ENCODE measurements at regions not wholly inside any gene's neighbourhood (a gene's known extent, or its start where the extent isn't known, plus 50 kb on each side); places are given as distances from the start of the nearest gene placed in this dataset.

- no peak for TF ChIP-seq CTCF (IDR thresholded peaks at IDR 0.05; ENCODE audit: poor library complexity, severe bottlenecking)
- no peak for TF ChIP-seq EZH2 (IDR thresholded peaks at IDR 0.05; ENCODE audit: borderline replicate concordance, insufficient read depth, low read length, poor library complexity, severe bottlenecking)
- TF ChIP-seq SMC3 (conservative IDR thresholded peaks at IDR 0.05; ENCODE audit: poor library complexity) = no peak
- no peak for TF ChIP-seq POLR2AphosphoS5 (IDR thresholded peaks at IDR 0.05)
- TF ChIP-seq TAF1 (IDR thresholded peaks at IDR 0.05; ENCODE audit: low read depth) = no peak
- no peak for TF ChIP-seq RAD21 (conservative IDR thresholded peaks at IDR 0.05)
- TF ChIP-seq REST (IDR thresholded peaks at IDR 0.05; ENCODE audit: borderline replicate concordance) = no peak
These were observed 61.2 kb upstream of the ODAD2 start for GRCh38 chr10:28060031-28060607.

All from neural cell (in vitro differentiated cells).